Fibroblast of pulmonary artery (primary cell): ENCODE measurements at regions not wholly inside any gene's neighbourhood (a gene's known extent, or its start where the extent isn't known, plus 50 kb on each side); places are given as distances from the start of the nearest gene placed in this dataset.
"Not testable (repeated sequence)": the region's sequence is repeated elsewhere in the genome, so short reads cannot be mapped to it uniquely, and the experiment has no call there.

Experiments
- DNase-seq: peaks from one replicate; pipeline ENCODE4 v3.0.0-alpha.2; 2010; ENCODE audit warnings: low read depth
- H3K4me3 ChIP-seq: replicated peaks from 2 replicates; pipeline ENCODE4 v1.5.1; 2011; ENCODE audit warnings: low read depth, mild to moderate bottlenecking, control low read depth, low read length, moderate library complexity
- CTCF ChIP-seq: IDR thresholded peaks from 2 replicates; pipeline ENCODE4 v1.5.1; 2011; ENCODE audit warnings: mild to moderate bottlenecking, control low read depth, low read length, inconsistent platforms; ENCODE audit errors: missing control alignments

DNA sequence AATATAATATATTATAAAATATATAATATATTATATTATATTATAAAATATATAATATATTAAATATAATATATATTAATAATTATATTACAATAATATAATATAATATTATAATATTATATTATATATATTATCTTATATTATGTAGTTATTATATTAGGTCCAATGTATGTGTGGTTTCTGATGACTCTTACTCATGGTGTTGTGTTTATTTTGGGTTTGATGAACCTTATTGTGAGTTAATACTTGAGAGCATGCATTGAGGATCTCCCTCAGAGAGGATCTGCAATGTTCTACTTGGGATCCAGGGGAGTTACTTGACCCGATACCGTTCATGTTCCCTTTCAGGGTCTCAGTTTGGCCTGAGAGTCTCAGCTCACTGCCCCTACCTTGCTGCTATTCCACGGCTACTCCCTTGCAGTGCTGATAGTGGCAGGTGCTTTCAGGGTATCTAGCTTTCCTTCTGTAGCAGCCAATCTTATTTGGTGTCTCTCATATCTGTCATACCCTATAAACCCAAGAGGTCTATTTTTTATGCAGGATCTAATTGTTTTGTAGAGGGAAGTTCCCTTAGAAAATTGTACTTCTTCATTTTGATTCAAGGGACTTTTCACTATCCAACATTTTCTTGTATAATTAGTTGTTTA is 89.1 kb upstream of the ZDHHC17 start:
- no peak overlapping the region for H3K4me3 ChIP-seq
- TF ChIP-seq CTCF, result no peak
- DNase-seq, result no peak

GRCh38 chr12:76676261-76676660 is 87.7 kb upstream of the ZDHHC17 start:
- H3K4me3 ChIP-seq, DNase-seq: not testable (repeated sequence)

- no peak overlapping the region for H3K4me3 ChIP-seq
- DNase-seq, result no peak
- no peak for TF ChIP-seq CTCF
These were observed 84.9 kb upstream of the ZDHHC17 start for GRCh38 chr12:76678992-76679391.

DNA sequence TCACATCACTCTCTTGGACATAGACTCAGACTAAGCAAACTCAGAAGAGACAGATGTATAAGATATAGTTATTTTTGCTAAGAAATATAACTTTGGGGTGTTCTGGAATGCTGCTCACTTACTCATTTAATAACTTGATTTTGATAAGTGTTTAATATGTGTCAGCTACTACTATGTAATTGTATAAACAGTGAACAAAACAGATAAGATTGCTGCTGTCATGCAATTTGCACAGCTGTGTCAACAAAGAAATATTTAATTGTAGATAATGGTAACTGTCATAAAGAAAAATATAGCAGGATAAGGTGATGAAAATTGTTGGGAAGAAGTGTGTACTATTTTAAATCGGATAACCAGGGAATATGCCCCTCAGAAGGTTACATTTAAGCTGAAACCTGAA is 84.1 kb upstream of the ZDHHC17 start:
- no peak overlapping the region for H3K4me3 ChIP-seq
- DNase-seq, result no peak
- TF ChIP-seq CTCF, result no peak

DNA sequence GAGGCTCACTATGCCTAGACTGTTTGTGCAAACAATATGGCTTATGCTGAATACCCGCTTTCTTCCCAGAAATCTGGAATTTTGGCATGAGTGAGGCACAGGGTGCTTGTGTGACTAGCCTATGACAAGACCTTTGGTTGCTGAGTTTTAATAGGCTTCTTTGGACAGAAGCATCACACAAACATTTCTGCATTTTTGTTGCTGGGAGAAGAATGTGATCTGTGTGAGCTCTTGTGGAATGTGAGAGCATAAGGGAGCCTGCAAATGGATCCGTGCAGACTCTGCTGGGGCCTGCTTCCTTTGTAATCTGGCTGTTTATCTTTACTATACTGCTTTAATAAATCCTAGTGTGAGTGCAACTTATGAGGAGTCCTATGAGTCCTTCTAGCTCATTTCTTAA is 83.0 kb upstream of the ZDHHC17 start:
- no peak overlapping the region for H3K4me3 ChIP-seq
- no peak for TF ChIP-seq CTCF
- peak; percentile 31 for DNase-seq

- DNase-seq, result peak; percentile 61
These were observed 78.7 kb upstream of the ZDHHC17 start for GRCh38 chr12:76685246-76685678.

GRCh38 chr12:76687981-76688380 is 75.9 kb upstream of the ZDHHC17 start:
- DNase-seq, result no peak
- TF ChIP-seq CTCF, result no peak
- no peak overlapping the region for H3K4me3 ChIP-seq

More at GRCh38 chr12:76685246-76685678, 78.7 kb upstream of the ZDHHC17 start:
- H3K4me3 ChIP-seq, result no peak overlapping the region
- no peak for TF ChIP-seq CTCF
